Lung (tissue), 11 donors: ENCODE measurements at regions not wholly inside any gene's neighbourhood (a gene's known extent, or its start where the extent isn't known, plus 50 kb on each side); places are given as distances from the start of the nearest gene placed in this dataset.
A peak's percentile ranks its signal among the peaks of the same experiment; 100 is the strongest.

Source experiments
- ATAC-seq: fragments of 200-7000 bp; cut with Tn5 transposase; one replicate; pipeline ENCODE4 v1.9.1; 2020; ENCODE audit warnings: moderate number of reproducible peaks; ENCODE audit not compliant: insufficient read depth, low FRiP score
- DNase-seq, 3 donors: peaks; one replicate each; pipeline ENCODE4 v3.0.0-alpha.2; 2013 to 2017
- H3K27ac ChIP-seq, 2 donors: one replicate each; pipeline ENCODE4 v1.5.1; 2013; ENCODE audit warnings: mild to moderate bottlenecking in 2 of 2, moderate library complexity in 2 of 2, control low read depth in 1 of 2, inconsistent platforms in 1 of 2, low read depth in 1 of 2, low read length in 1 of 2
- H3K27me3 ChIP-seq, 3 donors: one replicate each; pipeline ENCODE4 v1.5.1; 2013; ENCODE audit warnings: low read length in 2 of 3; ENCODE audit not compliant: control insufficient read depth in 3 of 3, insufficient read depth in 3 of 3
- H3K36me3 ChIP-seq, 4 donors: one replicate each; pipeline ENCODE4 v1.5.1; 2013; ENCODE audit warnings: low read length in 4 of 4, mild to moderate bottlenecking in 1 of 4, moderate library complexity in 1 of 4; ENCODE audit not compliant: control insufficient read depth in 4 of 4, insufficient read depth in 4 of 4
- H3K4me1 ChIP-seq, 5 donors: one replicate each; pipeline ENCODE4 v1.5.1; 2013; ENCODE audit warnings: low read length in 5 of 5, mild to moderate bottlenecking in 2 of 5, moderate library complexity in 1 of 5; ENCODE audit not compliant: control insufficient read depth in 5 of 5, insufficient read depth in 5 of 5
- H3K4me3 ChIP-seq: one replicate; pipeline ENCODE4 v1.5.1; 2013; ENCODE audit warnings: mild to moderate bottlenecking, control low read depth, moderate library complexity
- H3K9ac ChIP-seq, 2 donors: one replicate each; pipeline ENCODE4 v1.5.1; 2013; ENCODE audit warnings: low read length in 2 of 2, control low read depth in 1 of 2; ENCODE audit not compliant: insufficient read depth in 1 of 2
- H3K9me3 ChIP-seq, 4 donors: one replicate each; pipeline ENCODE4 v1.5.1; 2013; ENCODE audit warnings: low read length in 3 of 4, mild to moderate bottlenecking in 1 of 4, moderate library complexity in 1 of 4; ENCODE audit not compliant: control insufficient read depth in 4 of 4, insufficient read depth in 3 of 4
- WGBS, 2 donors: extraction: QIAGEN DNeasy Blood & Tissue Kit; methylation state at CpG; one replicate each; pipeline ENCODE4 v1.1.7; 2013; 5-methylcytosine and 5-hydroxymethylcytosine counted together
- TF ChIP-seq, protein P1 (sequence below): IDR thresholded peaks from 2 replicates; pipeline ENCODE4 v1.5.1; 2012; ENCODE audit warnings: mild to moderate bottlenecking; ENCODE audit errors: control extremely low read depth, extremely low read depth
- donor health status: control.
- donor health status: control.
- donor health status: Bipolar disorder and iron deficiency.
- donor health status: healthy.
- donor health status: DM: yes; HTN: yes; CAD: no.

DNA sequence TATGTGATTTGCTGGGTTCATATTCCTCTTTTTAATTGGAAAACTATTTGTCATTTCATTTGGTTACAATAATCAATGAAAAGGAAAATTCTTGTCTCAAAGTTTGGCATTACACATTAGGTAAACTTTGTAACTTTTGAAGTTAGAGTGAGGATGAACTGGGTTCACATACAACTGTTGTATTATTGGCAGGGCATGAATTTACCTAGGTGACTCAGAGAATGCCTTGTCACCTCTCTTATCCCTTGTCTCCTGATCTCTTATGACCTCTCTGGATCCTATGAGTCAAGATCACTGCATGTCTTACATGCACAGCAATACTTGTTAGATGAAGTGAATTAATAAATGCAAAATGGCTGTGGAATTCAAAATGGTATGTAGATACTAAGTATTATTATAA lies 563.4 kb upstream of the GCFC2 start:
- H3K27ac ChIP-seq = no peak overlapping the region
- TF ChIP-seq, protein P1, sequence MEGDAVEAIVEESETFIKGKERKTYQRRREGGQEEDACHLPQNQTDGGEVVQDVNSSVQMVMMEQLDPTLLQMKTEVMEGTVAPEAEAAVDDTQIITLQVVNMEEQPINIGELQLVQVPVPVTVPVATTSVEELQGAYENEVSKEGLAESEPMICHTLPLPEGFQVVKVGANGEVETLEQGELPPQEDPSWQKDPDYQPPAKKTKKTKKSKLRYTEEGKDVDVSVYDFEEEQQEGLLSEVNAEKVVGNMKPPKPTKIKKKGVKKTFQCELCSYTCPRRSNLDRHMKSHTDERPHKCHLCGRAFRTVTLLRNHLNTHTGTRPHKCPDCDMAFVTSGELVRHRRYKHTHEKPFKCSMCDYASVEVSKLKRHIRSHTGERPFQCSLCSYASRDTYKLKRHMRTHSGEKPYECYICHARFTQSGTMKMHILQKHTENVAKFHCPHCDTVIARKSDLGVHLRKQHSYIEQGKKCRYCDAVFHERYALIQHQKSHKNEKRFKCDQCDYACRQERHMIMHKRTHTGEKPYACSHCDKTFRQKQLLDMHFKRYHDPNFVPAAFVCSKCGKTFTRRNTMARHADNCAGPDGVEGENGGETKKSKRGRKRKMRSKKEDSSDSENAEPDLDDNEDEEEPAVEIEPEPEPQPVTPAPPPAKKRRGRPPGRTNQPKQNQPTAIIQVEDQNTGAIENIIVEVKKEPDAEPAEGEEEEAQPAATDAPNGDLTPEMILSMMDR = no peak
- ATAC-seq (no peak), DNase-seq (no peak)
- no peak overlapping the region for H3K9ac ChIP-seq
- H3K4me1 ChIP-seq = peaks cover 0 to 4% (median 0%) of the 10 kb centered on the region in 5 donors
- H3K36me3 ChIP-seq = no peaks in the 10 kb centered on the region
- H3K9me3 ChIP-seq = no peaks in the 10 kb centered on the region
- no peak overlapping the region for H3K4me3 ChIP-seq
- H3K27me3 ChIP-seq = no peaks in the 10 kb centered on the region

DNA sequence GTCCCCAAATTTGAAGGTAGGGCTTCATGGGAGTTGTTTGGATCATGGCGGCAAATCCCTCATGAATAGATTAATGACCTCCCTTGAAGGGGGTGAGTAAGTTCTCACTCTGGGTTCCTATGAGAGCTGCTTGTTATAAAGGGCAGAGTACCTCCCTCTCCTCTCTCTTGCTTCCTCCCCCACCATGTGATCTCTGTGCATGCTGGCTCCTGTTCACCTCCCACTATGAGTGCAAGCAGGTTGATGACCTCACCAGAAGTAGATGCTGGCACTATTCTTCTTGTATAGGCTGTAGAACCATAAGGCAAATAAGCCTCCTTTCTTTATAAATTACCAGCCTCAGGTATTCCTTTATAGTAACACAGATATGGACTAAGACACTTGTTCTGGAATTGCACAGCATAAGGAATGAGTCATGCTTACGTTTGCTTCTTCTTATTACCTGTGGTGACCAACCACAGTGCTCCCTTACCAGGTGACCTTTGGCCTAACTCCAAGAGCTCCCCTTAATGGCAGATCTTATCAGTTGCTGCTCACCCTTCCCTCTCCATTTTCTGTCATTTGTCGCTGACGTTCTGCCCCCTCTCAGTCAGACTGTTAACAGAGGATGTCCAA lies 559.5 kb upstream of the GCFC2 start:
- DNase-seq (no peak), ATAC-seq (no peak)
- no peaks in the 10 kb centered on the region for H3K27me3 ChIP-seq
- H3K36me3 ChIP-seq = no peaks in the 10 kb centered on the region
- H3K4me3 ChIP-seq = no peak overlapping the region
- peaks cover 0 to 10% (median 0%) of the 10 kb centered on the region in 5 donors for H3K4me1 ChIP-seq
- H3K9me3 ChIP-seq = no peaks in the 10 kb centered on the region
- TF ChIP-seq, protein P1 = no peak
- WGBS, 2 donors = 70 to 77% methylated on average over 4 of the region's 4 CpGs
- no peak overlapping the region for H3K9ac ChIP-seq
- H3K27ac ChIP-seq = no peak overlapping the region

DNA sequence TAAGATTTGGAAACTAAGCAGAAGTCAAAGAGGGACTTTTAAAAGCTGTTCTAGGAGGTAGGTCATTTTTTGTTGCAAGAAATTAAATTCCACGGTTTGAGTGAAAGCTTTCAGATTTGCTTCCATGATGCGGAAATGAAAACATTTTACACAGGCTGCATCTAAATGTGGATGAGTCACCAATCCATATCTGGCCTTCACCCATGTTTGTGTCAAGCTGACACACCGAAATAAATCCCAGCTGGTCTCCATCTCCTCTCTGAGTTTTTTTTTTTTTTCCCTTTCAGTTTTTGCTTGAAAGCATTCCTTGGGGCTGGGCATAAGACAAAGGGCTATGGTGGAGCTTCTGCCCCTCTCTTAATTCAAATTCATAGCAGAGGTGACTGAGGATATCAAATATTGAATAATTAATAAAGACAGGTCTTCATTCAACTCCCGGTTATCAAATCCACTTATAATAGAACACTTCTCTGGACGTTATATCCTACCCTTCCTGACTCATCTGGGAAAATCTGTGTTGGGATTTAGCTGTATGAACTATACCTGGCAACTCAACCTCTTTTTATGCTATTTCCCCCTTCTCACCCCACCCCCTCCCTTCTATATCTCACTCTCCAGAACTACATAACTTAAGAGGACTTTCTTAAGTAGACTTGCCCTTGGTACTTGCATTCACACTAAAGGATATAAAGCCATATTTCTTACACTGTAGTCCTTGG lies 558.3 kb upstream of the GCFC2 start:
- WGBS, 2 donors = 64 to 80% methylated on average over 5 of the region's 5 CpGs
- peaks cover 0 to 10% (median 0%) of the 10 kb centered on the region in 5 donors for H3K4me1 ChIP-seq

More for the DNA sequence above, 558.3 kb upstream of the GCFC2 start:
- no peaks in the 10 kb centered on the region for H3K9me3 ChIP-seq
- H3K36me3 ChIP-seq = no peaks in the 10 kb centered on the region
- H3K4me3 ChIP-seq = no peak overlapping the region
- no peak overlapping the region for H3K9ac ChIP-seq
- TF ChIP-seq, protein P1 = no peak
- DNase-seq (peak; percentile 72 to 92 (median 87)), ATAC-seq (no peak)
- no peaks in the 10 kb centered on the region for H3K27me3 ChIP-seq
- H3K27ac ChIP-seq = no peak overlapping the region
